CD14-positive monocyte (primary cell): ENCODE measurements at regions not wholly inside any gene's neighbourhood (a gene's known extent, or its start where the extent isn't known, plus 50 kb on each side); places are given as distances from the start of the nearest gene placed in this dataset.

ENCODE experiments used
- DNase-seq, 3 donors: peaks; one replicate each; pipeline ENCODE4 v3.0.0-alpha.2; 2011 to 2022
- H2AFZ ChIP-seq: 2 replicates; pipeline ENCODE4 v1.6.0; 2012; ENCODE audit warnings: mild to moderate bottlenecking, low read depth, low read length, inconsistent platforms; ENCODE audit not compliant: insufficient read depth, poor library complexity, severe bottlenecking
- H3K27ac ChIP-seq, 2 donors: 1 replicate in 1 of 2; 2 replicates in 1 of 2; pipeline ENCODE4 v1.5.1; 2012 to 2013; ENCODE audit warnings: low read length in 2 of 2, control low read depth in 1 of 2, inconsistent platforms in 1 of 2, low read depth in 1 of 2, mild to moderate bottlenecking in 1 of 2
- H3K27me3 ChIP-seq, 2 donors: one replicate each; pipeline versions ENCODE4 v1.6.0 to v1.6.1; 2011 to 2013; ENCODE audit warnings: low read length in 2 of 2; ENCODE audit not compliant: control insufficient read depth in 2 of 2, insufficient read depth in 2 of 2
- H3K36me3 ChIP-seq, 2 donors: replicated peaks in 1 of 2; 1 replicate in 1 of 2; 2 replicates in 1 of 2; pipeline versions ENCODE4 v1.5.1 to v1.6.1; 2012 to 2013; ENCODE audit warnings: low read length in 2 of 2, control low read depth in 1 of 2, inconsistent platforms in 1 of 2, mild to moderate bottlenecking in 1 of 2; ENCODE audit not compliant: insufficient read depth in 2 of 2, control insufficient read depth in 1 of 2
- H3K4me1 ChIP-seq, 2 donors: 1 replicate in 1 of 2; 2 replicates in 1 of 2; pipeline versions ENCODE4 v1.5.1 to v1.6.1; 2012 to 2013; ENCODE audit warnings: low read length in 2 of 2, control low read depth in 1 of 2, inconsistent platforms in 1 of 2, mild to moderate bottlenecking in 1 of 2, moderate library complexity in 1 of 2; ENCODE audit not compliant: insufficient read depth in 2 of 2, control insufficient read depth in 1 of 2
- H3K4me2 ChIP-seq: replicated peaks from 2 replicates; pipeline ENCODE3; 2012; ENCODE audit warnings: low read length, moderate library complexity, mild to moderate bottlenecking; ENCODE audit not compliant: poor library complexity, severe bottlenecking; ENCODE audit errors: extremely low read depth
- H3K4me3 ChIP-seq, 3 experiments: fragments of 200-600 bp in 1 of 3; sonication (generic) in 1 of 3; replicated peaks in 1 of 3; 1 replicate in 2 of 3; 2 replicates in 1 of 3; pipeline ENCODE4 v1.5.1; 2011 to 2013; ENCODE audit warnings: low read length in 3 of 3, mild to moderate bottlenecking in 3 of 3, control low read depth in 2 of 3, low read depth in 2 of 3, inconsistent platforms in 1 of 3, moderate library complexity in 1 of 3
- H3K79me2 ChIP-seq: 2 replicates; pipeline ENCODE4 v1.6.0; 2012; ENCODE audit warnings: mild to moderate bottlenecking, control low read depth, inconsistent platforms, low read length, moderate library complexity; ENCODE audit not compliant: insufficient read depth
- H3K9ac ChIP-seq: 2 replicates; pipeline ENCODE4 v1.6.0; 2017; ENCODE audit warnings: low read length, mild to moderate bottlenecking; ENCODE audit not compliant: insufficient read depth, poor library complexity, severe bottlenecking
- H3K9me3 ChIP-seq, 2 donors: replicated peaks in 1 of 2; 1 replicate in 1 of 2; 2 replicates in 1 of 2; pipeline versions ENCODE4 v1.5.1 to v1.6.1; 2012 to 2013; ENCODE audit warnings: low read length in 2 of 2, control low read depth in 1 of 2; ENCODE audit not compliant: control insufficient read depth in 1 of 2, insufficient read depth in 1 of 2
- H4K20me1 ChIP-seq: 2 replicates; pipeline ENCODE4 v1.6.0; 2012; ENCODE audit warnings: mild to moderate bottlenecking, low read length, control low read depth, moderate library complexity; ENCODE audit not compliant: insufficient read depth
- H3K27ac Mint-ChIP-seq, 7 donors: one replicate each; pipeline ENCODE4 v1.8.0; 2020; ENCODE audit warnings: mild to moderate bottlenecking in 7 of 7, mixed read lengths in 7 of 7, moderate library complexity in 6 of 7, inconsistent platforms in 2 of 7
- H3K27me3 Mint-ChIP-seq, 3 donors: one replicate each; pipeline ENCODE4 v1.8.0; 2021 to 2022; ENCODE audit warnings: low read depth in 3 of 3, mild to moderate bottlenecking in 3 of 3, mixed read lengths in 3 of 3, moderate library complexity in 3 of 3, inconsistent platforms in 1 of 3
- H3K36me3 Mint-ChIP-seq, 2 donors: one replicate each; pipeline ENCODE4 v1.8.0; 2020; ENCODE audit warnings: mixed read lengths in 2 of 2, inconsistent platforms in 1 of 2, mild to moderate bottlenecking in 1 of 2
- H3K4me1 Mint-ChIP-seq: one replicate; pipeline ENCODE4 v1.8.0; 2020; ENCODE audit warnings: mild to moderate bottlenecking, mixed read lengths
- H3K4me3 Mint-ChIP-seq, 2 donors: one replicate each; pipeline ENCODE4 v1.8.0; 2020; ENCODE audit warnings: mild to moderate bottlenecking in 2 of 2, mixed read lengths in 2 of 2, moderate library complexity in 1 of 2
- H3K9me3 Mint-ChIP-seq, 7 donors: one replicate each; pipeline ENCODE4 v1.8.0; 2020 to 2022; ENCODE audit warnings: mixed read lengths in 7 of 7, mild to moderate bottlenecking in 6 of 7, moderate library complexity in 6 of 7, inconsistent platforms in 2 of 7
- CTCF ChIP-seq: fragments of 200-600 bp; IDR thresholded peaks from one replicate; pipeline ENCODE4 v1.8.0; 2022; ENCODE audit warnings: antibody characterized with exemption, mild to moderate bottlenecking
- WGBS: methylation state at CpG from one replicate; pipeline ENCODE4 v1.1.5; 2013; ENCODE audit warnings: missing lambda C conversion rate; ENCODE audit not compliant: insufficient coverage; 5-methylcytosine and 5-hydroxymethylcytosine counted together
- intact Hi-C, 2 donors: fragments of 100-400 bp; cut with micrococcal nuclease; formaldehyde crosslinking; loops; one replicate each; pipeline versions ENCODE4 v1.15.0 to v1.15.1; 2023

GRCh38 chr2:175539122-175539521 lies 357.6 kb upstream of the ATP5MC3 start:
- no peak for TF ChIP-seq CTCF
- Mint-ChIP-seq H3K27me3 (peaks cover 0 to 1% (median 1%) of the 10 kb centered on the region in 3 donors), H3K27ac (no peak overlapping the region), H3K4me3 (no peak overlapping the region), H3K9me3 (peaks cover 2 to 15% (median 10%) of the 10 kb centered on the region in 7 donors), H3K36me3 (no peaks in the 10 kb centered on the region), H3K4me1 (peaks cover 18% of the 10 kb centered on the region)
- Histone ChIP-seq H3K79me2 (no peaks in the 10 kb centered on the region), H3K27ac (no peak overlapping the region), H3K4me1 (peaks cover 5% of the 10 kb centered on the region in 2 donors), H3K36me3 (no peaks in the 10 kb centered on the region), H4K20me1 (no peaks in the 10 kb centered on the region), H3K27me3 (no peaks in the 10 kb centered on the region), H3K4me3 (no peak overlapping the region), H3K9ac (no peak overlapping the region), H3K4me2 (no peak overlapping the region), H2AFZ (no peak overlapping the region), H3K9me3 (peaks cover 0 to 5% of the 10 kb centered on the region in 2 donors)
- 100% methylated on average over 3 of the region's 4 CpGs for WGBS
- intact Hi-C loops, result no loop called here
- DNase-seq, result no peak

- no peak overlapping the region for H2AFZ ChIP-seq
- peaks cover 5% of the 10 kb centered on the region in 2 donors for H3K4me1 ChIP-seq
- no peaks in the 10 kb centered on the region for H3K79me2 ChIP-seq
- DNase-seq, result no peak
- intact Hi-C loops, result no loop called here
- H3K27me3 ChIP-seq, result no peaks in the 10 kb centered on the region
- H3K27ac ChIP-seq, result no peak overlapping the region
- no peak for TF ChIP-seq CTCF
- H3K4me3 ChIP-seq, result no peak overlapping the region
- Mint-ChIP-seq H3K9me3 (peaks cover 0 to 5% (median 2%) of the 10 kb centered on the region in 7 donors), H3K4me3 (peak overlapping the region in 1 of 2 donors; percentile 43), H3K27ac (no peak overlapping the region), H3K36me3 (no peaks in the 10 kb centered on the region), H3K4me1 (peaks cover 18% of the 10 kb centered on the region), H3K27me3 (peaks cover 0 to 1% (median 0%) of the 10 kb centered on the region in 3 donors)
- no peaks in the 10 kb centered on the region for H3K36me3 ChIP-seq
- H4K20me1 ChIP-seq, result no peaks in the 10 kb centered on the region
- H3K9ac ChIP-seq, result no peak overlapping the region
- no CpG with 5 or more reads among the region's 1 CpG for WGBS
- H3K4me2 ChIP-seq, result no peak overlapping the region
- no peaks in the 10 kb centered on the region for H3K9me3 ChIP-seq
Measured at GRCh38 chr2:175536059-175536458, 354.5 kb upstream of the ATP5MC3 start.
